ENCODE measurements at regions not wholly inside any gene's neighbourhood (a gene's known extent, or its start where the extent isn't known, plus 50 kb on each side); places are given as distances from the start of the nearest gene placed in this dataset.

- Mint-ChIP-seq H3K9me3 (peaks cover 16% of the 10 kb centered on the region), H3K4me1 (ENCODE audit: low read depth) (no peaks in the 10 kb centered on the region), H3K36me3 (ENCODE audit: low read depth) (no peaks in the 10 kb centered on the region), H3K27ac (no peak overlapping the region), H3K27me3 (no peaks in the 10 kb centered on the region), H3K4me3 (no peak overlapping the region)
- CTCF ChIA-PET: no interaction called here
- DNase-seq (no peak), ATAC-seq (ENCODE audit: poor library complexity) (no peak)
- POLR2A ChIA-PET: no interaction called here
- Histone ChIP-seq H3K27me3 (ENCODE audit: control insufficient read depth in 1 of 2, insufficient read depth in 2 of 2, low read length in 2 of 2) (no peaks in the 10 kb centered on the region), H3K36me3 (ENCODE audit: insufficient read depth, low read length) (no peaks in the 10 kb centered on the region), H3K27ac (ENCODE audit: low read depth in 1 of 2, low read length in 2 of 2) (no peak overlapping the region), H3K9me3 (ENCODE audit: control insufficient read depth in 1 of 2, insufficient read depth in 1 of 2, low read length in 2 of 2) (peaks cover 0 to 7% of the 10 kb centered on the region in 2 experiments), H3K4me1 (ENCODE audit: insufficient read depth, low read length) (no peaks in the 10 kb centered on the region), H3K4me3 (ENCODE audit: low read length) (no peak overlapping the region)
- intact Hi-C loops (cut with DNase I, micrococcal nuclease): no loop called here
- TF ChIP-seq CTCF (IDR thresholded peaks at IDR 0.05): no peak
Observed at GRCh38 chr4:31291238-31291637, 571.1 kb downstream of the PCDH7 start.

- CTCF ChIA-PET: no interaction called here
Observed at GRCh38 chr4:31294655-31295480, 574.7 kb downstream of the PCDH7 start.

GRCh38 chr4:31298737-31299136, 578.6 kb downstream of the PCDH7 start:
- Histone ChIP-seq H3K27ac (ENCODE audit: low read depth in 1 of 2, low read length in 2 of 2) (no peak overlapping the region), H3K4me1 (ENCODE audit: insufficient read depth, low read length) (no peaks in the 10 kb centered on the region), H3K9me3 (ENCODE audit: control insufficient read depth in 1 of 2, insufficient read depth in 1 of 2, low read length in 2 of 2) (peaks cover 3 to 8% of the 10 kb centered on the region in 2 experiments), H3K27me3 (ENCODE audit: control insufficient read depth in 1 of 2, insufficient read depth in 2 of 2, low read length in 2 of 2) (no peaks in the 10 kb centered on the region), H3K36me3 (ENCODE audit: insufficient read depth, low read length) (no peaks in the 10 kb centered on the region), H3K4me3 (ENCODE audit: low read length) (no peak overlapping the region)
- no peaks in the 10 kb centered on the region for H3K27me3 Mint-ChIP-seq
- ATAC-seq (ENCODE audit: poor library complexity) (no peak), DNase-seq (no peak)
- H3K4me1 Mint-ChIP-seq (ENCODE audit: low read depth): no peaks in the 10 kb centered on the region
- ChIA-PET CTCF (no interaction called here), POLR2A (no interaction called here)
- H3K27ac Mint-ChIP-seq: no peak overlapping the region
- peaks cover 2% of the 10 kb centered on the region for H3K9me3 Mint-ChIP-seq
- intact Hi-C loops (cut with DNase I, micrococcal nuclease): no loop called here
- no peaks in the 10 kb centered on the region for H3K36me3 Mint-ChIP-seq (ENCODE audit: low read depth)
- TF ChIP-seq CTCF (IDR thresholded peaks at IDR 0.05): no peak
- no peak overlapping the region for H3K4me3 Mint-ChIP-seq

More at GRCh38 chr4:31294655-31295480, 574.7 kb downstream of the PCDH7 start:
- H3K27me3 Mint-ChIP-seq: no peaks in the 10 kb centered on the region
- no peak overlapping the region for H3K27ac Mint-ChIP-seq
- H3K27me3 ChIP-seq (ENCODE audit: control insufficient read depth in 1 of 2, insufficient read depth in 2 of 2, low read length in 2 of 2): no peaks in the 10 kb centered on the region
- no peaks in the 10 kb centered on the region for H3K36me3 ChIP-seq (ENCODE audit: insufficient read depth, low read length)
- H3K4me1 Mint-ChIP-seq (ENCODE audit: low read depth): no peaks in the 10 kb centered on the region
- H3K9me3 Mint-ChIP-seq: peaks cover 16% of the 10 kb centered on the region
- no peak for ATAC-seq (ENCODE audit: poor library complexity)
- H3K4me1 ChIP-seq (ENCODE audit: insufficient read depth, low read length): no peaks in the 10 kb centered on the region
- DNase-seq: no peak
- POLR2A ChIA-PET: no interaction called here
- H3K36me3 Mint-ChIP-seq (ENCODE audit: low read depth): no peaks in the 10 kb centered on the region
- H3K4me3 ChIP-seq (ENCODE audit: low read length): no peak overlapping the region
- no peak overlapping the region for H3K4me3 Mint-ChIP-seq
- no peak overlapping the region for H3K27ac ChIP-seq (ENCODE audit: low read depth in 1 of 2, low read length in 2 of 2)
- intact Hi-C loops (cut with DNase I, micrococcal nuclease): no loop called here
- no peak for TF ChIP-seq CTCF (IDR thresholded peaks at IDR 0.05)
- peaks cover 0 to 3% of the 10 kb centered on the region in 2 experiments for H3K9me3 ChIP-seq (ENCODE audit: control insufficient read depth in 1 of 2, insufficient read depth in 1 of 2, low read length in 2 of 2)
